T-helper 2 cell (primary cell): ENCODE measurements at regions not wholly inside any gene's neighbourhood (a gene's known extent, or its start where the extent isn't known, plus 50 kb on each side); places are given as distances from the start of the nearest gene placed in this dataset.

ENCODE experiments used
- DNase-seq, 5 experiments: peaks; one replicate each; pipeline versions ENCODE4 v3.0.0 to v3.0.0-alpha.2; 2012 to 2022

- DNase-seq, result no peak
These were observed 62.7 kb downstream of the SIK1 start for GRCh38 chr21:43364261-43364510.

GRCh38 chr21:43363506-43364260 is 63.2 kb downstream of the SIK1 start:
- no peak for DNase-seq

- peak in 1 of 5 experiments; percentile 56 for DNase-seq
These were observed 64.0 kb downstream of the SIK1 start for GRCh38 chr21:43362915-43363314.

- peak; percentile 42 to 96 (median 79) for DNase-seq
These were observed 64.6 kb downstream of the SIK1 start for GRCh38 chr21:43362321-43362791.

- peak in 3 of 5 experiments; percentile 32 to 72 (median 53) for DNase-seq
These were observed 65.2 kb downstream of the SIK1 start for GRCh38 chr21:43361493-43362296.

- DNase-seq, result peak in 1 of 5 experiments; percentile 14
These were observed 65.8 kb downstream of the SIK1 start for GRCh38 chr21:43361127-43361492.

- no peak for DNase-seq
These were observed 66.3 kb downstream of the SIK1 start for GRCh38 chr21:43360441-43361126.

GRCh38 chr21:43358940-43359822 is 67.8 kb downstream of the SIK1 start:
- no peak for DNase-seq

GRCh38 chr21:43357715-43358430 is 69.1 kb downstream of the SIK1 start:
- no peak for DNase-seq

GRCh38 chr21:43355925-43356289 is 71.0 kb downstream of the SIK1 start:
- DNase-seq, result no peak

- no peak for DNase-seq
These were observed 71.5 kb downstream of the SIK1 start for GRCh38 chr21:43355266-43355924.

GRCh38 chr21:43354666-43355065 is 72.3 kb downstream of the SIK1 start:
- no peak for DNase-seq

GRCh38 chr21:43354026-43354420 is 72.9 kb downstream of the SIK1 start:
- DNase-seq, result no peak

- DNase-seq, result no peak
These were observed 73.5 kb downstream of the SIK1 start for GRCh38 chr21:43353282-43354025.

- peak in 1 of 5 experiments; percentile 54 for DNase-seq
These were observed 74.2 kb downstream of the SIK1 start for GRCh38 chr21:43352568-43353281.

GRCh38 chr21:43352154-43352537 is 74.8 kb downstream of the SIK1 start:
- DNase-seq, result no peak

- DNase-seq, result no peak
These were observed 75.3 kb downstream of the SIK1 start for GRCh38 chr21:43351501-43352153.

GRCh38 chr21:43349644-43350043 is 77.3 kb downstream of the SIK1 start:
- no peak for DNase-seq

- no peak for DNase-seq
These were observed 78.1 kb downstream of the SIK1 start for GRCh38 chr21:43348801-43349261.
